HCT116 (cell line): ENCODE measurements at regions not wholly inside any gene's neighbourhood (a gene's known extent, or its start where the extent isn't known, plus 50 kb on each side); places are given as distances from the start of the nearest gene placed in this dataset.

Source experiments
- CTCF ChIP-seq, 3 experiments: fragments of 200-600 bp in 1 of 3; sonication (generic) in 1 of 3; IDR thresholded peaks in 2 of 3; conservative IDR thresholded peaks in 1 of 3; 2 replicates each; pipeline ENCODE4 v1.5.1; 2012 to 2017; ENCODE audit warnings: low read depth in 2 of 3, low read length in 2 of 3, antibody characterized with exemption in 1 of 3, borderline replicate concordance in 1 of 3, control low read depth in 1 of 3, mild to moderate bottlenecking in 1 of 3, mixed read lengths in 1 of 3, mixed run types in 1 of 3, moderate library complexity in 1 of 3; ENCODE audit not compliant: insufficient read depth in 1 of 3
- POLR2AphosphoS5 ChIP-seq: IDR thresholded peaks from 2 replicates; pipeline ENCODE4 v1.6.1; 2011; ENCODE audit warnings: mild to moderate bottlenecking, low read depth, low read length, moderate library complexity

- no peak for TF ChIP-seq CTCF (IDR thresholded peaks at IDR 0.05 in 2 of 3, conservative IDR thresholded peaks at IDR 0.05 in 1 of 3; ENCODE audit: borderline replicate concordance in 1 of 3, insufficient read depth in 1 of 3, low read depth in 2 of 3, low read length in 2 of 3)
- no peak for TF ChIP-seq POLR2AphosphoS5
Observed at GRCh38 chr14:65301862-65302539, 110.5 kb upstream of the FUT8 start.
